GM21737 (cell line): ENCODE measurements at regions not wholly inside any gene's neighbourhood (a gene's known extent, or its start where the extent isn't known, plus 50 kb on each side); places are given as distances from the start of the nearest gene placed in this dataset.
"Not testable (repeated sequence)": the region's sequence is repeated elsewhere in the genome, so short reads cannot be mapped to it uniquely, and the experiment has no call there.

Source experiments
- ATAC-seq: cut with Tn5 transposase; IDR thresholded peaks from one replicate; pipeline ENCODE4 v1.9.1; 2021; ENCODE audit warnings: mild to moderate bottlenecking, moderate library complexity; ENCODE audit not compliant: unreplicated experiment

- ATAC-seq, result no peak
Observed at GRCh38 chr9:113664181-113664875, 200.8 kb downstream of the RGS3 start.

GRCh38 chr9:113665064-113665463, 201.5 kb downstream of the RGS3 start:
- no peak for ATAC-seq

- ATAC-seq, result no peak
Observed at GRCh38 chr9:113665756-113666155, 202.2 kb downstream of the RGS3 start.

- ATAC-seq, result no peak
Observed at GRCh38 chr9:113668061-113668460, 204.5 kb downstream of the RGS3 start.

- ATAC-seq, result no peak
Observed at GRCh38 chr9:113669522-113670115, 206.1 kb downstream of the RGS3 start.

- ATAC-seq, result no peak
Observed at GRCh38 chr9:113673726-113674125, 202.4 kb upstream of the ZNF618 start.

GRCh38 chr9:113674436-113674835, 201.7 kb upstream of the ZNF618 start:
- ATAC-seq, result no peak

- ATAC-seq, result no peak
Observed at GRCh38 chr9:113675475-113675941, 200.6 kb upstream of the ZNF618 start.

GRCh38 chr9:113677057-113677456, 199.1 kb upstream of the ZNF618 start:
- no peak for ATAC-seq

- no peak for ATAC-seq
Observed at GRCh38 chr9:113677569-113677968, 198.5 kb upstream of the ZNF618 start.

- ATAC-seq, result no peak
Observed at GRCh38 chr9:113678119-113678858, 197.8 kb upstream of the ZNF618 start.

- ATAC-seq, result no peak
Observed at GRCh38 chr9:113678859-113679256, 197.3 kb upstream of the ZNF618 start.

GRCh38 chr9:113682297-113682771, 193.8 kb upstream of the ZNF618 start:
- no peak for ATAC-seq

GRCh38 chr9:113685636-113686035, 190.5 kb upstream of the ZNF618 start:
- ATAC-seq, result not testable (repeated sequence)

- no peak for ATAC-seq
Observed at GRCh38 chr9:113687107-113687679, 188.9 kb upstream of the ZNF618 start.

- ATAC-seq, result no peak
Observed at GRCh38 chr9:113687680-113688371, 188.3 kb upstream of the ZNF618 start.

GRCh38 chr9:113690055-113690740, 185.9 kb upstream of the ZNF618 start:
- ATAC-seq, result no peak

- ATAC-seq, result no peak
Observed at GRCh38 chr9:113692256-113692655, 183.9 kb upstream of the ZNF618 start.

- no peak for ATAC-seq
Observed at GRCh38 chr9:113694912-113695311, 181.2 kb upstream of the ZNF618 start.

- no peak for ATAC-seq
Observed at GRCh38 chr9:113695440-113695851, 180.7 kb upstream of the ZNF618 start.
